PFSK-1 (cell line): ENCODE measurements at regions not wholly inside any gene's neighbourhood (a gene's known extent, or its start where the extent isn't known, plus 50 kb on each side); places are given as distances from the start of the nearest gene placed in this dataset.

ENCODE experiments used
- FOXP2 ChIP-seq: optimal IDR thresholded peaks from 2 replicates; pipeline ENCODE3; 2011; ENCODE audit warnings: borderline replicate concordance, control low read depth, inconsistent platforms; ENCODE audit not compliant: insufficient read depth; ENCODE audit errors: extremely low read length, extremely low read depth
- POLR2AphosphoS5 ChIP-seq: IDR thresholded peaks from 2 replicates; pipeline ENCODE4 v1.6.1; 2012; ENCODE audit warnings: low read depth, mild to moderate bottlenecking, control low read depth, low read length, moderate library complexity
- REST ChIP-seq, 2 experiments: IDR thresholded peaks; 2 replicates each; pipeline versions ENCODE4 v1.6.1 to v1.8.0; 2011 to 2012; ENCODE audit warnings: low read depth in 2 of 2, low read length in 2 of 2, control low read depth in 1 of 2, inconsistent platforms in 1 of 2, mild to moderate bottlenecking in 1 of 2, moderate library complexity in 1 of 2; ENCODE audit not compliant: insufficient read depth in 1 of 2
- SIN3A ChIP-seq: IDR thresholded peaks from 2 replicates; pipeline ENCODE4 v1.6.1; 2012; ENCODE audit warnings: mild to moderate bottlenecking, low read length, moderate library complexity, borderline replicate concordance; ENCODE audit not compliant: insufficient read depth
- TAF1 ChIP-seq: IDR thresholded peaks from 2 replicates; pipeline ENCODE4 v1.6.1; 2012; ENCODE audit warnings: low read length, control low read depth, borderline replicate concordance; ENCODE audit not compliant: insufficient read depth

DNA sequence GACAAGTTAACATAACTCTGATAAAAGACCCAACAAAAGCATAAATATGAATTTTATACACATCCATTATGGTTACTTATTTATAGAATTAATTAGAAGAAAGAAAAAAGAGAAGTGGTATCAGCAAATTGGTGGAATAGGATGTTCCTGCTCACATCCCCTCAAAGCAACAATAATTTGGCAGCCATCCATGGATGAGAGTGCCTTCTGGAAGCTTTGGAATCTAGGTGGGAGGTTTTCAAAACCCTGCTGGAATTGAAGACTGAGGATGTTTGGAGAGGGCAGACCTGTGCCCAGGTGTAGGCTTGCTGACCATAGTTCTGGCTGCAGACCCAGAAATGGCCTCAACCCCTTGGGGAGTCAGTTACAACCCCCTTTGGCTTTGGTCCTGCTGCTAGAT is 91.2 kb downstream of the EDEM1 start:
- TF ChIP-seq TAF1 (no peak), POLR2AphosphoS5 (no peak), SIN3A (no peak), REST (IDR thresholded peaks at IDR 0.05; ENCODE audit: insufficient read depth in 1 of 2, low read depth in 2 of 2, low read length in 2 of 2) (no peak), FOXP2 (no peak)
